NCI-H510A (cell line): ENCODE measurements at regions not wholly inside any gene's neighbourhood (a gene's known extent, or its start where the extent isn't known, plus 50 kb on each side); places are given as distances from the start of the nearest gene placed in this dataset.
"Not testable (repeated sequence)": the region's sequence is repeated elsewhere in the genome, so short reads cannot be mapped to it uniquely, and the experiment has no call there.

ENCODE experiments used
- DNase-seq: peaks from one replicate; lab custom pipeline; 2025; lab: John Stamatoyannopoulos, UW

DNA sequence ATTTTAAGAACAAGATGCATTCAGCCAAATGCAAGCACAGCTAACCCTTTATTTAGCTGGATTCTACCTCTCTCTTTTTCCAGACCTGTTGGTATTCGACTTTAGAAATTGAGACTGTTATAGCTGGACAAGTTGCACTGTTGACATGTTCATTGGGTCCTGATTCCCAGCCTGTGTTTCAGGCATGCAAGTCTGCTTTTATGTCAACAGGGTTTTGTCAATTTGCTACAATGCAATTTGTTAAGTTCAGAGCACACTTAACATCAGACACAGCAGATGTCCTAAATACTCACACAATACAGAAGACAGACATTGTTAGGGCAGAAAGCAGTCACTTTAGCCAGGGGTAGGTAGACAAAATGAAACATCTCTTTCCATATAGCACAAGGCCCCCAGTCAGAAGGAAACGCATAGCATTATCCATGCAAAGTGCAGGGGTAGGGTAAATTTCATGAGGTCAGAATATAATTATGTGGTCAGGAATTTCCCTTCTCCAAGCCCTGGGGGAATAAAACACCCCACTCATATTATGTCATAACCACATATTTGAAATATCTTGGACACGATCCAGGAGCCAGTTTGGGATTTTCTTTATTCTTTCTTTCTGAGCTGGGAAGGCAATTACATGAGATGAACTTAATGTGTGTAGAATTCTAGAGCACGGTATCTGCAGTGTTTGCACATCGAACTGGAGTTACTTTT lies 504.1 kb downstream of the NTRK3 start:
- DNase-seq = no peak

DNA sequence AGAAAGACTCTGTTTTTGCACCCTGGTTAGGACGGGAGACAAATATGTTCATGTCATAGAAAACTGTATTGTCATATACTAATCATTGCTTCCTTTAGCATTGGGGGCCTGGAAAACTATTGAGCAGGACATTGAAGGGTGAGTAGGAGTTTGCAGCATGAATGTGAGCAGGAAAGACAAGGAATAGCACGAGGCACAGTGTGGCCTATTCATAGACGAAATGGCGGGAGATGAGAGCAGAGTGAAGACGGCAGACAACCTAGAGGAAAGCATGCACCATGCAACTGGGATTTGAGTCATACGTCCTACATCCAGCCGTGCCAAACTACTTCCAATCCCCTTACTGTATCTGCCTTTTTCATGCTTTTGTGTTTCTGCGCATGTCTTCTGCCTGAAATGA lies 508.1 kb downstream of the NTRK3 start:
- no peak for DNase-seq

DNA sequence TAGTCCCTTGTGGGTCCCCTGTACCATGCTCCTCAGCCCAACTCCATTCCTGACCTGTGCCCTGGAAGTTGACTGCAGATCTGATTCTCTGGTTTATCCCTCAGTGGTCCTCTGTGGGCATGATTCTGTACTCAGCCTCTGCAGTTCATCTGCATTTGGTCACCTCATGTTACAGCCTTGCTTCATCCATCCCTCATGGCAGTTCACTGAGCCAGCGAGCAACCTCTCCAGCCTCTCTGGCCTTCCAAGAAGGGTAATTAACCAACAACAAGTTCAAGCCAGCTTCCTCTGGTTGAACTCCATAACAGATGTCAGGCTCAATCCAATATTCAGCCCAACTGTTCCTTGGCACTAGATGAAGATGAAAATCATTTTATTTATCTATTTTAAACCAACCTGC lies 509.5 kb downstream of the NTRK3 start:
- DNase-seq = no peak

DNA sequence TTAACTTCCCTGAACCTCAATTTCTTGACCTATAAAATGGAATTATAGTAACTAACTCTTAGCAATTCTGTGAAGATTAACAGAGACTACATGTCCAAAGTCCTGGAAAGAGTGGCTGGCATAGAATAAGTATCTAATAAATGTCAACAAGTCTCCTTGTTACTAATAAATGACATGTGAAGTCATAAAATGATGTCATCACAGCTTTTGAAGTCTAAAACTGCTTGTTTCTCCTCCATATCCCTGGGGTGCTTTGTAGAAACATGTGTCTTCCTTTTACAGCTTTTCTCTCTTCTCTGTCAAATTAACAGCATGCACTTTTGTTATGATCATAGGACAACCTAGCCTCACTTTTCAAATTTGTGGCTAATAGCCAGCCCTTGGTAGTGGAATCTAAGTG lies 510.2 kb downstream of the NTRK3 start:
- no peak for DNase-seq

DNA sequence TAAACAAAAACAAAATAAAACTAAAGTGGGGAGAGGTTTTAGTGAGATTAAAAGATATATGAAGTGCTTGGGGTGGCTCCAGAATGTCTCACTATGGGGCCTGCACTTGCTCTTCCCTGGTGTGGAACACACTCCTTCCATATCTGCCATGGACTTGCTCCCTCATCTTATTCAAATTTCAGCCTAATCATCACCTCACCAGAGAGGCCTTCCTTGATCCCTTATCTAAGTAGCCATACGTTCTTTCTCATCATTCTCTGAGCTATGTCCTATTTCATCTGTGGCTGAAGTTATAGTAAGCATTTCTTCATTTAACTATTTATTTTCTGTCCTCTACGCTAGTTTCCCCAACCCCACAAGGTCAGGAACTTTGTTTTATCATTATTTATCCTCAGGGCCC lies 511.7 kb downstream of the NTRK3 start:
- DNase-seq = no peak

DNA sequence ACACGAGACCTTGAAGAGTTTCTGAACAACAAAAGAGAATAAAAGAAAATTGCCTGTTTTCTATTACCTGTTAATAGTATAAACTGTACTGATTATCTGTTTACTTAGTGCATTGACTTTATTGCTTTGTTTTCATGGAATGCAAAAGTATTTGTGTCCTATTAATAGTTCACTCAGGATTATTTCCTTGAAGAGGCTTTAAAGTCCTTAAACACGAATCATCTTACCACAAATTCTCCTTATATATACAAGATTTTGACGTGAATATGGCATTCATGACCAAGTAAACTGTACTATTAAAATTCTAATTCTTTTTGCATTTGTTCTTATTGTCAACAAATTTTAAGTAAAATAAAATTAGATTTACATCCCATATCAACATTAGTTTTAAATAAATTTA lies 513.0 kb downstream of the NTRK3 start:
- no peak for DNase-seq

DNA sequence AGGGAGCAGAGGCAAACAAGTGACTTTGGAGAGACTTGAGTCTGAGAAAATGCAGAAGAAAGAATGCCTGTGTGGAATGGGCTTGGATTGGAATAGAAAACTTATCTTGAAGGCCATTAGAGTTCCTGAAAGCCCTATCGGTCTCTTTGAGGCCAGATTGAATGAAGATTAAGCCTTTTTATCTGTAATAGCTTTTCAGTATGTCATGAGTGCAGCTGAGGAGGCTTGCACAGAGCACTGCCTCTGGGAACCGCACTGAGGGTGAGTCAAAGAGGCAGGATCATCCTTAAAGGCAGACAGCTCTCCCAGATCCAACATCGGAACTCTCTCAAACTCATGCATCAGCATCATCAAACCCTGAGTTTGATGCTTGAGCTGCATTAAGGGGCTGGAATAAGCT lies 515.2 kb downstream of the NTRK3 start:
- no peak for DNase-seq

DNA sequence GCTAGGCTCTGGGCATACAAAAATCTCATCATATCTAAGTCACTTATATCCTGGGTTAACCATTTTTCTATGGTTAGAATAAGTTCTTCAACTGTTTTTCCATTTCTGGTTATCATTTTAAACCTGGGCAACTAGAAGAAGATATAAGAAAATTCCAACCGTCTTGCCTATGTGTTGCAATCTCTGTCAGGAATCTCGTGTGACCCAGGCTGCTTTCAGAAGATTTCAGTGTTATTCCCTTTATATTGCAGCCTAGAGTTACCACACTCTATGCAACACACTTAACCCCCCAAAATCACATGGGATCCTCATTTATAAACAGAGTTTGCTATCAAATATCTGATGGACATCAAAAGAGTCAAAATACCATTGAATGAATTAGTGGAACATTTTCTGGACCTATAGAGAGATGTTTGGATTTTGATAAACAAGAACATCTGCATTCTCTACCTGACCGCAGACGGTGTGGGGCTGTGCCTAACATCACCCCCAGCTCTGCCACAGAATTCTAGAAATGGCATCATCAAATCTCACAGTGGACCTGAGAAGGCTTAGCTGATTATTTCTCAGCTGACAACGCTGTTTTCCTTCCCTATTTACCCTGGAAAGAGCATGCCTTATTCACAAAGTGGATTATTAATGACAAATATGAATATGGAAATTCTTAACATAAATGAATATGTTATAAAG lies 515.7 kb downstream of the NTRK3 start:
- DNase-seq = no peak

DNA sequence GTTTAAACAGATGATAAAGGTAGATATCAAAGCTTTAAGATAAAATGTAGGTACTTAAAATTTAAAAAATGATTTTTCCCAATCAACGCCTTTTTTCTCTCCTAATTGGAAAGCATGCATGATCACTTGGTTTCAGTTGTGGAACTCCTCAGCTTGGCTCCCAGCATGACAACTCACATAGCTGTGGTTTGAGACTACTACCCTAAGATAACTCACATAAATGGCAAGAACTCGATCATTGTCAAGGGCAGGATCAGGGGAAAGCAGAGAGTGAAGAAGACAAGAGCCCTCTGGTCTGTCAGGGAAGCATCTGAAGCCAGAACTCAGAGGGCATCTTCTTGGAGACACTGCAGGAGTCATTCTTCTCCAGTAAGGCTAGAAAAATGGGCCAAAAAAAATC lies 516.7 kb downstream of the NTRK3 start:
- no peak for DNase-seq

DNA sequence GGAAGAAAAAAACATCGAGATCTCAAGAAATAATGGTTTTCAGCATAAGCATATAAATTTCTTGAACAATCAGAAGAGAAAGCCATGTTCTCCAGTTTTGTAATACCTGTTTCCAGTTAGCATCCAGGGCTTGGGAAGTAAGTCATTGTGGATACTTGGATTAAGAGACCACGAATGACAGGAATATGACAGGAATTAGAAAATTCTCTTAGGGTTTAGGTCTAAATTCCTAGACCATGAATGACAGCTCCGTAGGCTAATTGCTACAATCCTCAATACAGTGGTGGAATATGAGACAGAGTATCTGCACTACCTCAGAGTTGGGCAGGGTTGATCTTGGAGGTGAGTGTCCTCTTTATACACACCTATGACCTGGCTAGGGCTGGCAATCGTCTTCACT lies 517.5 kb downstream of the NTRK3 start:
- DNase-seq = no peak

DNA sequence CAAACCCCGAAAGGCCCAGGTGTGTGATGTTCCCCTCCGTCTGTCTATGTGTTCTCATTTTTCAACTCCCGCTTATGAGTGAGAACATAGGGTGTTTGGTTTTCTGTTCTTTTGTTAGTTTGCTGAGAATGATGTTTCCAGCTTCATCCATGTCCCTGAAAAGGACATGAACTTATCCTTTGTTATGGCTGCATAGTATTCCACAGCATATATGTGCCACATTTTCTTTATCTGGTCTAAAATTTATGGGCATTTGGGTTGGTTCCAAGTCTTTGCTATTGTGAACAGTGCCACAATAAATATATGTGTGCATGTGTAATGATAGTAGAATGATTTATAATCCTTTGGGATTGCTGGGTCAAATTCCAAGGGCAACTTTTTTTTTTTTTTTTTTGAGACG lies 519.1 kb downstream of the NTRK3 start:
- not testable (repeated sequence) for DNase-seq

DNA sequence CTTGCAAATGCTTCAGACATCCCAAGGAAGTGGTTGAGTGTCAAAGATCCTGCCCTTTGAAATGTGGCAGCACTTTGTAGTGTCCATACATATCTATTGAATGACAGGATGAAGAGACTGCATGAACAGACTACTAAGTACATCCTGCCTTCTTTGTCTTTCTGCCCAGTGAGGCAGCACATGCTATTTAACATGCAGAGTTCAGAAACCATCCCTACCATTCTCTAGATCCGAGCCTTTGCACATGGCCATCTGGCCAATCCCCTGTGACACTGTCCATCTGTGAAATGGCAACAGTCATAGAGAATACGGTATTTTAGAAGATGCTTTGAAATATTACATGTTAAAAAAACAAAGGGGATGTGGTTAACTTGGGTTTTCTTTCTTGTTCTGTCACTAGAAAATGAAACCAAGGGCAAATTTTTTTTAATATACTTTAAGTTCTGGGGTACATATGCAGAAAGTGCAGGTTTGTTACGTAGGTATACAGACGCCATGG lies 519.6 kb downstream of the NTRK3 start:
- no peak for DNase-seq

DNA sequence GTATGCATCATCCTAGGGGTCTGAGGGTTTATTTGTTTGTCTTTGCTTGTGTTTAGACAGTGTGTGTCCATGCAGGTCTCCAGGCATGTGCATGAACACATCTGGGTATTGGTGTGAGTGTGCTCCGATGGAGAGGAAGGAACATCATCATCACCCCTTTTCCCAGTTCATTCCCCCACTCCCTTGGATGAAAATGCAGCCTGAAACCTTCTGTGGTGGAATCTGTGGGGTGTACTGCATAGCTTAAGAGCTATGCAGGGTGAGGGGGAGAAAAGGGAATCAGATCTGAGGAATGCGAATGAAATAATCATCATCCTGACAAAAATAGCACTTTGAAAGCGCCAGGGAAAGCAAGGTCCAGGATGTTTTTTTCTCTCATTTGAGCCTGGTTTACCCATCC lies 520.1 kb downstream of the NTRK3 start:
- DNase-seq = no peak

DNA sequence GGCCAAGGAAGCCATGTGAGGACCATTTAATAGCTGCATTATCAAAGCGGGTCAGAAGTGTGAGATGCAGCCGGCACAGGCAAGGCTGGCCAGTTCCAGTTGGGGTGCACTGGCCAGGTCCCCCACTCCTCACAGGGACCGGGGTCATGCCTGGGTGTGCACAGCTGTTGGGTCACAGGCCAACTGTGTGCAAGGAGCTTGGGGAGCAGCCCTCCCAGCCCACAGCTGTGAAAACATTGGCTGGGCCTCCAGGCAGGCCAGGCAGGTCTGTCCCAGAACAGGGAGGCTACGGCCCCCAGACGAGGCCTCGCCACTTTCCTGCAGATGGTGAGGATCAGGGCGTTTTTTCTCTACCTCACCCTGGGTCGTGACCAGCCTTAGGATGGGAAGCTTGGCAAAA lies 521.0 kb downstream of the NTRK3 start:
- DNase-seq = no peak

DNA sequence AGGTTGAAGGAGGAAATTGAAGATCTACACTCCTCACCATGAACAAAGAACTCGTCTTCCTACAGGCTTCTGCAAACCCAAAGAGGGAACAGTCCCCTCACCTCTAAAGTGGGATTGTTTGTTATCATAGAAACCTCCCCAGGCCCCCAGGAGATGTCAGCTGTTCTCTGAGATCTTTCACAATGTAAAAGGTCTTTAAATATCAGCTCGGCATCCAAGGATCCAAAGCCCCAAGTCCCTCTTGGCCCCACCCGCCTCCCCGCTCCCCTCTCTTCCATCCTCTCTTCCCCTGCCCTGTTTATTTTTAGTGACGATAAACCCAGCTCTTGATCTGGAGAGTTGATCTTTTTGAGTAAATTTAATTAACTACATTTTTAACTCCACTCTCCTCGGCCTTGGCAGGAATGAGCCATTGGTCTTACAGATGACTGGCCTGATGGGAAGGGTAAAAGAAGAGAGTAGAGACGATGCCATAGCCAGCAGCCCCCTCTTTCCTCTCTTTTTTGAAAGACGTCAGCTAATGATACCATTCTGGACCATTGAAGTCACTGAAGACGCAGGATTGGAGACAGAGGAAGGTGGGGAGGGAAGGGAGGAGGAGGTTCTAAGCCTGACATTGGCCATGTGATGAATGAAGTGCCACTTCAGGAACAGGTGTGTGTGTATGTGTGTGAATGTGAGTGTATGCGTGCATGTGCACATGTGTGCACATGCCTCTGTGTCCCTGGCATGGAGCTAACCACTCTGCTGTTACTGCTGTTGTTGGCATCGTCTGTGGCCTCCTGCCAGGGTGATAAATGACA lies 521.8 kb downstream of the NTRK3 start:
- no peak for DNase-seq

DNA sequence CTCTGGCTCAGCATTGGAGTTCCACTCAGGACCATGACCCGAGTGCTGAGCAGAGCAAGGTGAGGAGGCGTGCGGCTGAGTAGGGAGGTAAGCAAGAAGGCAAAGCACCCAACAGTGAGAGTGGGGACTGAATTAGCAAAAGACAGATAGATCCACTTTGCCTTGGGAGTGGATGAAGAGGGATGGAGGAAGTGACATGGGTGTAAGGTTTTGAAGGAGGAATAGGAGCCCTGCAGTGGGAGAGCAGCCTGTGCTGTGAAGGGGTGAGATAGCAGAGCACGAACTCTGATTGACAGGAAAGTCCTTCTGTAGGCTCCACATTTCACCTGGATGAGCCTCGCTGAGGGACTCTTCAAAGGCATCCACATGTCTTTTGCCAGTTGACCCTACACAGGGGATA lies 522.6 kb downstream of the NTRK3 start:
- DNase-seq = no peak

DNA sequence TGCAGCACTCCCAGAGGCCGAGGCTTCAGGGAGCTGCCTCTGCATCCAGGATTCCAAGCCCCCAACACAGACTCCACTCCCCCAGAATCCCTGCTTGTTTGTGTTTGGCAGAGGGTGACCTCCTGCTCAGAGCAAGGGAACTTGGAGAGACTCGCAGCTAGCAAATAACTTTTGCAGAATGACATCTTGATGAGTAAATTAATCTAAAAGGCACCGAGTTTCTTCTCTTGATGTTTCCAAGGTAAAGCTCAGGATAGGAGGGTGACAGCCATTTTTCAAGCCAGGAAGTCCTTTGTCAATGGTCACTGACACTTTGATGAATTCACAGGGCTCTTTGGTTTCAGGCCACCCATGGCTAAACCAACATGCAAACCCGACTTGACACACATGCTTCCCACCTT lies 523.0 kb downstream of the NTRK3 start:
- no peak for DNase-seq

DNA sequence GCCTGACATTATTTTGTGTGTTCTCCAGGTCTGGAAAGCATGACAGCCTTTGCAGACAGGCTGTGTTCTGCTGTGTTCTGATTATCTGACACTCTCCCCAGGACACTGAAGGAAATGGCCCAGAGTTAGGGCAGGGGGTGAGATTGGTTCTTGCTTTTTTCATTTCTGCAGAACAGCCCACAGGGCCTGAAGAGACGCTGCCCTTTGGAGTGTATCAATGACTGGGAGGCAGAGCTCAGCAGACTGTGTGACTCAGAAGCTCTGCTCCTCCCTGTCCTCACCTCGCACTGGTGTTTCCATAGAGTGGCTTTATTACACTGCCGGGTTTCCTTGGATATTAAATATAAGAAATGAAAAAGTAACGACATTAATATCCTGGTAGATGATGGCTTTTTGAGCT lies 523.6 kb downstream of the NTRK3 start:
- DNase-seq = no peak

DNA sequence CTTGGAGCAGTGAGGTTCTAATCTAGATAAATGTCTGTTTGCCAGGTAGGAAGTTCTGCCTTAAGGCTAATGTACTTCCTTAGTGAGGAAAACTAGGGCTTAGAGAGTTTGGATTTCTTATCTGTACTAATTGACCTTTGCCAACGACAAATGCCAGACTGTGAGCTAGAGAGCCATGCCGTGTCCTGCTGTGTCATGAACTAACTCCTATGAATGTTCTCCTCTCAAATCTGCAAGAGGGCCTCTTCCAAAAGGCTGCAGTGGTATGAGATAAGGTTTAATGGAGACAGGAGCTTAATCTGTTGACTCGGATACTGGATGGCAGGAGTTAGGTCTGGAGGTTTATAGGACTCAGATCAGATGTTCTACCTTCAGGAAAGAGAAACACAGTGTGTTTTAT lies 524.9 kb downstream of the NTRK3 start:
- no peak for DNase-seq

DNA sequence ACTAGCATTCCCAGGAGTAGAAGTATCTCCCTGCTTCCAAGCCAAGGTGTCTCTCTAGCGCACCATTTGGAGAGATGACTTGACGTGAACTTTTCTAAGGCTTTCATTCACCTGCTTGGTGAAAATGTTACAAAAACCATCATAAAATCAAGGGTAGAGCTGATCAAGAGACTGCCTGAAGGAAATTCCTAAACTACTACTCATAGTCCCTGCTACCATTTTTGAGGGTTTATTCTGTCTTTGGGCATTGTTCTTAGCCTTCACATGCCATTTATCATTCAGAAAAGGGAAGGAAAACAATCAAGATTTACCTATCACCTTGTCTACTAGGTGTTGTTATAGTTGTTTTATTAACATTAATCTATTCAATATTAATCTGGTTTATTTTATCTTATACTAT lies 525.8 kb downstream of the NTRK3 start:
- DNase-seq = no peak

DNA sequence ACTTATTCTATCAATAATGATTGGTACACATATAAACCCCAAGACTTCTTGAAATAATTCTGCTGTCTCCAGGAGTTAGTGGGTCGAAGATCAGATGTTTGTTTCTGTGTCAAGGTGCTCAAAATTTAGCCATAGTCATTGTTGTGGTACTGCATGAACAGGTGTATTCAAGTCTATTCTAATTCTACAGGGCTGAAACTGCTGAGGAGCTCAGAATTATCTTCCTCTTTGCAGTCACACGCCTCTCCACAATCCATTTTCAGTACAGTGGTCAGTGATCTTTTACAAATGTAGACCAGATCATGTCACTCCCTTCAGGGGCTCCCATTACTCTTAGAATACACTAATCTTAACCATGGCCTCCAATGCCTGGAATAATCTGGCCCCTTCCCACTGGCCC lies 527.5 kb downstream of the NTRK3 start:
- DNase-seq = no peak

DNA sequence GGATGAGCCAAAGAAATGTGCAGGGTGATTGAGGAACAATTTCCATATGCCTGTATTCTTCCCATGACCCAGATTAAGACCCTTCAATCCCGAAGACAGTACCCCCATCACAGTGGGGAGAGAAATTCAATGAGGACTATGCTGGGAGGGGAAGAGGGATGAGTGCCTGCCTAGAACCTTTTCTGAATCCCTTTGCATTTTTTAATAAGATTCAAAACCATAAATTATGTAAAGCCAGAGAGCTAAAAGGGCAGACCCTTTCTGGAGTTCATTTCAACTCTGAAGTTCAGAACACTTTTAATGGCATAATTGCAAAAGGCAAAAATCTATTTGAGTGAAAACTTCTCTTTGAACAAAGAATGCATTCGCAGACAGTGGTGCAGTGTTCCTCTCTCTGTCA lies 529.5 kb downstream of the NTRK3 start:
- DNase-seq = no peak

DNA sequence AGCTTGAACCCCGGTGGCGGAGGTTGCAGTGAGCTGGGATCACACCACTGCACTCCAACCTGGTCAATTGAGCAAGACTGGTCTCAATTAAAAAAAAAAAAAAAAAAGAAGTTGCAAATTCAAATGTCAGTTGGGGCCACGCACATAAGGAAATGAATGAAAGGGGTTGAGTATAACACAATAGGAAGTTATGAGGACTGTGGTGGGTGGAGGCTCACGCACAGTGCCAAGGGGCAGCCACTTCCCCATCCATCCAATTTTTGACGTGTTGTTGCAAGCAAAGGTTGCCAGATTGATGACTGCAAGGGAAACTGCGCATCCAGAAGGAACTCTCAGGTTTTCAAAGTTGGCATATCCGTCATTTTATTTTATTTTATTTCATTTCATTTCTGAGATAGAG lies 532.2 kb downstream of the NTRK3 start:
- DNase-seq = no peak
